Ramos (cell line): ENCODE measurements at regions not wholly inside any gene's neighbourhood (a gene's known extent, or its start where the extent isn't known, plus 50 kb on each side); places are given as distances from the start of the nearest gene placed in this dataset.

ENCODE experiments used
- in situ Hi-C: fragments of 300-500 bp; cut with MboI; formaldehyde crosslinking; loops from one replicate; pipeline ENCODE4 v1.14.3; 2022; ENCODE audit warnings: low sequenced_read_pairs; ENCODE audit not compliant: unreplicated experiment

DNA sequence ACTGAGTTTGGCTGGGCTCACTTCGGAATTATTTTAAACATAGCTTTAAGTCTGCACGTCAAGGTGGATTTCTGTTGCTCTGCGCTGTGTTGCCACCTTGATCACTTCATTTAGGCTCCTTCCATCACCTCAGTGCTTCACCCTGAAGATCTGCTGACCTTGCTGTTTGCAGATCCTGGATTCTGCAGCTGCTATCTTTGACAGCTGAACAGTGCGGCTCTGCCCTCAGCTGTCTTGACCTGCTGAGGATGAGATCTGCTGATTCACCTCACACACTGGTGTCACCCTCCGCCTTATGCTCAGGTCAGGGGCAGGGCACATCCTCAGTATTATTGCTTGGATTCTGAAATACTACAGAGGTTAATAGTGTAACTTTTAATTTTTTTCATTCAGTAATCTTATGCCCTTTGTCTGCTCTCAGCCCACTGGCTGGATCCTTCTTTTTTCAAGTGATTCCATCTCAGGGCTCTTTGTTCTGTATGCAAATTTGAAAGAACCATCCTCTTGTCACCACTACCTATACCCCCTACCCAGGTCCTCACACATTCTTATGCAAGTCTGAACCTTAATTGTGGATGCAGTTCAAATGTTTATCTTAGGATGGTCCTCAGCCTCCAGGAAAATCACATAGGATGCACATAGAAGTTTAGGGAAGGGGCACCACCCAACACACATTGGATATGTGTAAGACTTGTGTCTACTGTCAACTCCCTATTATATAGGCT, 364.0 kb downstream of the OLFM3 start:
- in situ Hi-C loops, result no loop called here

DNA sequence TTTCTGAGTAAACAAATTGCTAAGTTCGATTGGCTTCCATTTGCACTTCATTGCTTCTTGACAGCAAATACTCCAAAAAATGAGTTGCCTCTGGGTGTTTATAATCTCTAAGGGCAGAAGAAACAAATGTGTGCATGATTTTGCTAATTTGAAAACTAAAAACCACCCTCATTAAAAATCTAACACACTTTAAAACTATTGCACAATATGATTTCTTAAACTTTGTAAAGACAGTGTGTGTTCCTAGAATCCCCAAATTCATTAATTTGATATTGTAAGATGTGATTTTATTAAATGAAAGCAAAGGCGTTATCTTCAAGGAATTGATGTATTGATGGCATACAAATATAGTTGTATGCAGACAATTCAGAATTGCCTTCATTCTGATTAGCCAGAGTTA, 350.9 kb downstream of the OLFM3 start:
- in situ Hi-C loops, result no loop called here

DNA sequence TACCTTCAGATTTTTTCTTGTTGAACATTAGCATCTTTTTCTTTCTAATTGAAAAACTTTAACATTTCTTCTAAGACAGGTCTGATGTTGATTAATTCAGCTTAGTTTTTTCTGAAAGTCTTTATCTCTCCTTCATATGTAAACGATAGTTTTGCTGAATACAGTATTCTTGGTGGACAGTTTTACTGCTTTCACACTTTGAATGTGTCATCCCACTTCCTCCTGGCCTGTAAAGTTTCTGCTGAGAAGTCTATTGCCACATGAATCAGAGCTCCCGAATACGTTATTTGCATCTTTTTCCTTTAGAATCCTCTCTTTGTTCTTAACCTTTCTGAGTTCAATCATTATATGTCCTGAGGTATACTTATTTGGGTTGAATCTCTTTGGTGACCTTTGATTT, 344.2 kb downstream of the OLFM3 start:
- in situ Hi-C loops, result no loop called here

DNA sequence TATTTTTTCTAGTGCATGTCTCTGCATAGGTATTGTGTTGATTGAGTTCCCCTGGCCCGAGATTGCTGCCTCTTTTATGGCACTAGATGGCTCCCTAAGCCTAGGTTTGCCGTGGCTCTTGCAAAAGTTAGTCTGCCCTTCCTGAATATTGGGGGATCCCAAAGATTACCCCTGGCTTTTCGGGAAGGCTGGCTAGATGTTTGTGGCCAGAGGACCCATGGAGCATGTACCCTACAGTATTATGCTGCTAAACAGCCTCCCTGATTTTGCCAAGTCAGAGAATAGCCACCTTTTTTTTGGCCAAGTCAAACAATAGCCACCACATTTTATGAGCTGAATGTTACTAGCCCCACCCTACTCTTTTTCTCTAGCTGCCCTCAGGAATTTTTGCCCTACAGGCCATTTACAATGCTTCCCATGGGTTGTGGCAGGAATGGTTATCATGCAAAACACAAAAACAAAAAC, 343.2 kb downstream of the OLFM3 start:
- in situ Hi-C loops, result no loop called here

DNA sequence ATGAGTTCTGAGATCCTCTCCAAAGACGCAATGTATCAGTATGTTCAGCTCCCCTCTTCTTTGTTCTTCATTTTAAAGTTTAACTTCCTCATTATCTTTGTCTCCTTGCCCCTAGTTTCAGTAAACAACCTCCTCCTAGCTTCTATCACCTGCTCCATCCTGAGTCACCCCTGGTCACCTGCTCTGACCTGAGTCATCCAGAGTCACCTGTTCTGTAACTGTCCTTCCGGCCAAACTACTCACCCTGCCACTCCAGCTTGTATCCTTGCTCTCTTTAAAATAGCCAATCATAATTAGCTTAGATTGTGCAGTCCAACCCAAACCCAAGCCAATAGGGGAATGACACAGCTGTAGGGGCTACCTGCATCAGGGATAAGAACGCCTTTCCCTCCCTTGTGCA, 332.0 kb downstream of the OLFM3 start:
- in situ Hi-C loops, result no loop called here

DNA sequence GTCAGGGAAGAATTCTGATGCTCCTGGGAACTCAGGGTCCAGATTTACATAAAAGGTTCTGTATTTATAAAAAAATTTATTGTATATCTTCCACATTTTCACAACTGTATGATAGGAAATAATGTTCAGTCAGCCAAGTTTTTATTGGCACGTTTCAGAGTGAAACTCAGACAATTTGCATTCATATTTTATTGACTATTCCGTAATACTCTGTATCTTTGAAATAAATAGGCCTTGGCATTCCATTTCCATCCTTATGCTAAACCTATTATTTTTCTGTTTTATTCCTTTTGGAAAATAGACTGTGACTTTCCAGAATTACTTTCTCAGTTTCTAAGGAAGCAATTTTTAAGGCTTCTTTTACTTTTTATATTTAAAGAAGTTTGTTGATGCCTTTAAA, 329.0 kb downstream of the OLFM3 start:
- in situ Hi-C loops, result no loop called here

DNA sequence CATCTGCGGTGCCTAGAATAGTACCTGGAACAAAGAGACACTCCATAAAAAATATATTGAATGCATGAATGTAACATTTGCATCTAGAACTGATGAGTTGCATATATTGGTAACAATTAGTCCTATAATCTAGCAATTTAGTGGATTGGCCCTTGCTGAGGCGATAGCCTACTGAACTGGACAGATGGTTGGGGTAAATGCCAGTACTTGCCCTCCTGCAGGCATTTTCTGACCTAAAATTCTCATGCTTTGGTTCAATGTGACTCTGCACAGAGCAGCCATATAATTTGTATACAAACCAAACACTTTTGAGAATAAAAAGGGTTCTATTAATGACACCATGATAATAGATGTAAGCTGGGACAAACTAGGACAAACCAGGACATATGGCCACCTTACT, 313.6 kb downstream of the OLFM3 start:
- in situ Hi-C loops, result no loop called here

DNA sequence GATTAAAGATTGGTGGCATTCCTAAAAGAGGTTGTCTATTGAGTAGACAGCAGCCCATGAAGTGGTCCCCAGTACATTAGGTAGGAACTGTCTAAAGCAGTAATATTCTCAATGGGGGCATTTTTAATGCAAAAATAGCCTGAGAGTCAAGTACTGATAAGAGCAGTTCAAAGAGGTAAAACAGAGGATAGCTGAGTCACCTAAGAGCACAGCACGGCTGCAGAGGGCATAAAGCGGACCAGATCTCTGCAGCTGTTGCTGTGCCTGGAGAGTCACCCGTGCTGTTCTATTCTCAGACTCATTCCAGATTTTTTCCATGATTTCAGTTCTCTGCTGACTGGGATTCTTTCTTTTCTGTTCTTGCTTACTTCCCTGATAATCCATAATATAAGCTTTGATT, 313.2 kb downstream of the OLFM3 start:
- in situ Hi-C loops, result no loop called here

DNA sequence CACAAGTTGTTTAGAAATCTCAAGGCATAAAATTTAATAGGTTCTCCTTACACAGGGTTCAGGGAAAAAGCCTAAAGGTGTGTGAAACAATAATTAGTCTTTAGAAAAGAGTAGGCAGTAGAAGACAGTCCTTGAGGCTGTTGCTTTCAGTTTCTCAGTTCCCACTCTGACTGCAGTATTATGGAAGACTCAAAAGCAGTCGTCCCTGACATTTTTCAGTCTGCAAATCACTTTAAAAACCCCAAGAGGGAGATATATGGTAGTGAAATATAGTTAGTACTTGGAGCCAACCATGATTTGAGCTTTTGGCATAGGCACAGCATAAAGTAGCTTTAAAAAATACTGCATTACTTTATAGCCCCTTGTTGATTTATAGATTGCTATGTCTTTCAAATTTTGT, 299.7 kb downstream of the OLFM3 start:
- in situ Hi-C loops, result no loop called here

DNA sequence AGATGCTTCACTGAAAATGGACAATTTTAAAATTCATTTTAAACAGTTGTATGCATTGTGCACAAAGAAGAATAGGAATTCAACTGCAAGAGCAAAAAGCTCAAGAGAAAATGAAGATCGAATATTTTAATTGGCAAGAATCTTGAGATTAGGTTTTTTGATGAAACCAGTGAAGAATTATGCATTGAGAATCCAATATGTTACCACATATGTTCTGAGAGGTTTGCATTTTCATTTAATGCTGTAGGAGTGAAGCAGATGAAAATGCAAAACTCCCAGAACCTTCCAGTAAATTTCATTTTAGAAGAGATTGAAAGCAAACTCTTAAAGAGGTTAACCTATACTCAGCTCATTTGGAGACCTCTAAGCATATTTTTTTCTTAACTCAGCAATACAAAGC, 298.0 kb downstream of the OLFM3 start:
- in situ Hi-C loops, result no loop called here

DNA sequence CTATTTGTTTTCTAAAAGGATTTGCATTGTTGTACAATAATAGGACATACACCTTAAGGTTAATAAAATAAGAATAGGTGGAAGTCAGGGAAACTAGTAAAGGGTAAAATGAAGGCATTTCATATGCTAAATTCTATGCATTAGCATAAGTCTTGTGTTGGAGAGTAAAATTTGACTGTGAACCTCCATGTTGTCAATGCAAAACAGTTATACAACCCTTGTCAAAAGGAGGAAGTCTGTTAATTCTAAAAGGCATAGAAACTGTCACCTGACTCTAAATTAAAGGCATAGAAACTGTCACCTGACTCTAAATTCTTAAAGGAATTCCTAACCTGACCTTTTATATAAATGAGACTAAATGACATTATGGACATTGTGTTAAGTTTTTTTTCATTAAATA, 291.8 kb downstream of the OLFM3 start:
- in situ Hi-C loops, result no loop called here

DNA sequence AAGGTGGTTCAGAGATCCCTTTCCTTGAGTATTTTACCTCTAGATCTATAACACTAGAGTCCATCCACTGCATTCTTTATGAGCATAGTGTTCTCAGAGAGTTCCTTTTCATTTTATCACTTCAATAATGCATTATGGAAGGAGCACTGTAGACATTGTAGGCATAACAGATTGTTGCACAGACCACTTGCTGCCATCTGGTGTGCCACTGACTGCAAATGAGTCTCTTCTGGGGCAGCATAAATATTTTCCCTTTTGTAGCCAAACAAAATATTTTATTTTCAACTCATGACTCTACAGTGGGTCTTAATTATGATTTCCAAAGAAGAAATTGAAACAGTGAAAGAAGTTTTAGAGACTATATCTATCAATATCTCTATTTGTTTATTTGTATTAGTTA, 290.4 kb downstream of the OLFM3 start:
- in situ Hi-C loops, result no loop called here

DNA sequence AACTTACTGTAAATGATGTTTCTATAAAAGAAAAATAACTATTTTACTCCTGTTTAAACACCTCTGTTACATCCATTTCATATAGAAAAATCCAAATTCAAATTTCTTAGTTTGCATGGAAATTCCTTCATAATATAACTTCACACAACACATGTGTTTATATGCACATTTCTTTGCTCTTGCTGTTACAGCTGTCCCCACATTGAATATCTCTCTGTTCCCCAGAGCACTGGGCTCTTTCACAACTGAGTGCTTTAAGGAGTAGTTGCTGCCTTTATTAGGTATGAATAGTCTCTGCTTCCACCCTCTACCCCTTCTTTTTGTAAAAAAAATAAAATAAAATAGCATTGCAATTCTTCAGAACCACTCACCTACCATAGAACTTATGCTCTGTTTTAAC, 287.0 kb downstream of the OLFM3 start:
- in situ Hi-C loops, result no loop called here

DNA sequence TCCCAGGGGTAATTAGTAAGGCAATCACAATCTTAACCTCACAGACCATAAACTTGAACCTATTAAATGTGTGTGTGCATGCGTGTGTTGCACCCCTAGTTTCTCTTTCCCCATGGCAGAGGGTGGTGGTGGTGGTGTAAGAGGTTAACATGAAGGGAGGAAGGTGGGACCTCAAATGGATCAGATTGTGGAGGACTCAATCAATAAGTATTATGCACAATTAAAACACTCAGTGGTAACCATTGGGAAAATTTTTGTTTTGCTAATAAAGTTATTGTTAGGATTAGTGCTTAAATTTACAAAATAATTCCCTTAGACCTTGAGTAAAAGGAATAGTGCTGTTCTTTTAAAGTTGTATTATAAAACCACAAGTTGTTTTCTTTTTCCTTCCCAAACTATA, 283.0 kb downstream of the OLFM3 start:
- in situ Hi-C loops, result no loop called here

DNA sequence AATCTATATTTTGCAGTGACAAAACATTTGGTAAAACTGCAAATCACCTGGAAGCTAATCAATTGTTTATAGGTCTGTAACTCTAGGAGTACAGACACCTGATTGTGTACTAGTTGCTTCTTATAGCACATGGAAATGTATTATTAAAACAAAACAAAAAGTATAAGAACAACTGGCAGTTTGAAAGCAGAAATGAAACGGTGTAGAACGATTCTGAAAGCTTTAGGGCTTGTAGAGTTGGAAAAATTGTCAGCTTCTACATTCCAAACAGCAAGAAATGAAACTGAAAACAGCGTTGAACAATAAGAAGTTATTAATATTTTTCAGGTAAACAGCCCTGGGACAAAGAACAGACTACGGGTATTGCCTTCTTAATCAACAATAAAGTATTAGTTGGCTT, 273.3 kb downstream of the OLFM3 start:
- in situ Hi-C loops, result no loop called here

DNA sequence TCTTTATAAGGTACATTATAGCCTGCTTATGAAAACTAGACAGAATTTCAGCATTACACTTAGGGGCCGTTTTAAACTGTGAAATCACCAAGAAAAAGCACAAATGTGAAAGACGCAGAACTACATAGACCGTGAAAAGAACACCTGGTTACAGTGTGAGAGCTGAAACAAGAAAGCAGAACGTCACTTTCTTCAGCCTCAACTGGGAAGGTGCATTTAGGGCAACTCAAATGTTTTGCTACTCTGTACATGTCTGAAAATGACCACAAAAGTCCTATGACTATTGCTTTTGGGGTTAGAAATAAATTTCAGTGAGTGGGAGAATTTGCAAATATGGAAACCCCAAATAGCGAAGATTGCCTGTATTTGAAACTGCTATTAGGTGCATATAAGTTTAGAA, 268.7 kb downstream of the OLFM3 start:
- in situ Hi-C loops, result no loop called here

DNA sequence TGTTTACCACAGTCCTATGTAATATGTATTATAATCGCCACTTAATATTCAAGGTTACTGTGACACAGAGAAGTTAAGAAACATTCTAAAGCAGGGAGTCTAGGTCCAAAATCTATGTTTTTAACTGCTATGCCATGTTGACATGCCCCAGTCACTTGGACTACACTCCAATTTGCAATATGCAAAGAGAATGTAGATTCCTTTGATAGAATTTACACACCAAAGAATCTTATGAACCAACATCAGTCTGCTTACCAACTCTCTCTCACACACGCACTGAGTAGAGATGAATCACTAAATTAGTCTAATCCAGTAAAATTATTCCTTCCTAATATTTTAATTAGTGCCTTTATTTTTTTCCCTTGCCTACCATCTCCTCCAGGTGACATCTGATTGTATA, 266.2 kb downstream of the OLFM3 start:
- in situ Hi-C loops, result no loop called here

DNA sequence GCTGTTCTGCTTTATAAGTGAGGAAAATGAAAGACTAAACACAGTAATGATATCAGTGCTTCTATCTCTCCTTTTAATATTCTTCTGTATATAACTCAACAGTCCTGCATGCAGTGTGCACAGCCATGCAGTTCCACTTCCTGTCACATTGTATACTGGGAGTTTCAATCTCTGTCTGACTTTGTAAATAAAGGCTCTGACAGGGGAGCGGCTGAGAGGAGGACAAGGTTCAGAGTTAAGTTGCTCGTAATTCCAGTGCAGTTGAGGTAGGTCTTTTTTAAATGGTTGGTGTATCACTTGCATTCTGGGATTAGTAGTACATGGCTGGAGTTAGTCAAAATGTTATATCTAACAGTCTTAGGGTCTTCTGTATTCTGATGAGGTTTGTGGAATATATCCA, 264.5 kb downstream of the OLFM3 start:
- in situ Hi-C loops, result no loop called here

DNA sequence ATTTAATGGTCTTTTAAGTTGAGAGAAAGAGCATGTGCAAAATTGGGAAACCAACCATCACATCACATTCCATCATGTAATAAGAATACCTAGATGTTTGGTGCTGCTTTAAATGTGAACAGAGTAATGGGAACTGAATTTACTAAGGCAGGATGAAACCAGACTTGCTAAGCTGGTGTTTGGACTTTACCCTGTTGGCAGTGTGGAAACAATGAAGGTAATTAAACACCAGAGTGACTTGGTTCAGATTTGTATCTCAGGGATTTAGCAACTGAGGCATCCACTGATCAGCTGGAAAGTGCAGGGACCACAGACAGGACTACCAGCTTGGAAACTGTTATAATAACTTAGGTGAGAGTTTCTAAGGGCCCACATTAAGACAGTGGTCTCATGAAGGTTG, 263.4 kb downstream of the OLFM3 start:
- in situ Hi-C loops, result no loop called here

DNA sequence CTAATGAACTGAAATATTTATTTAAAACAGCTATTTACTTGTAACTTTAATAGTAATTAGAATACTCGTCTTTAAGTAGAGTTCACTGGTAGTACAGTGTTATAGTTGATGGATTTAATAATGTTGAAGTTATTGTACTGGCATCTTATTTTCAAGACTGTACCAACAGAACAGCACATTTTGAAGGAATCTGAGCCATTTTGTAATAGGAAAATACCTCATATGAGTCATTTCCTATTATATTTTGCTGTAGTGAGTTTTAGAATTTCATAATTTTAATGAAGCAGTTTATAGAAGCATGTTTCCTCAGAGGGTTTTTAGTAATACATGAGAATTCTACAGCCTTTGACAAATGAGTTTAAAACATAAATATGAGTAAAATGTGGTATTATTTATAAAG, 258.3 kb downstream of the OLFM3 start:
- in situ Hi-C loops, result no loop called here

DNA sequence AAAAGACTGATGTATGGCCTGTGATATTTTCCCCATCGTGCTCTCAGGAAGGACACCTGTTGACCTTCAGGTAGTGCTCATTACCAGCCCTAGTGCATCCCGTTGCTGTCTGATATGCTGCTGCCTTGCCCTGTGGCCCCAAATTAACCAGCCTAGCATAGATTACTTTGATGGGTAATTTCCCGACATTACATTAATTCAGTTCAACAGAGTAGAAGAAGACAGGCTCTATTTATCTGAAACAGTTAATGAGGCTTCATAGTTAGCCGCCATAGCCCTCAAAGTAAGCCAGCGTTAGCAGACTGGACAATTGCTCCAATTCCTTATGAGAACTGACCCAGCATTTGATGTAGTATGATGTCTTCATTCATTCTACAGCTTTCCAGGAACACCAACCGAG, 257.6 kb downstream of the OLFM3 start:
- in situ Hi-C loops, result no loop called here

DNA sequence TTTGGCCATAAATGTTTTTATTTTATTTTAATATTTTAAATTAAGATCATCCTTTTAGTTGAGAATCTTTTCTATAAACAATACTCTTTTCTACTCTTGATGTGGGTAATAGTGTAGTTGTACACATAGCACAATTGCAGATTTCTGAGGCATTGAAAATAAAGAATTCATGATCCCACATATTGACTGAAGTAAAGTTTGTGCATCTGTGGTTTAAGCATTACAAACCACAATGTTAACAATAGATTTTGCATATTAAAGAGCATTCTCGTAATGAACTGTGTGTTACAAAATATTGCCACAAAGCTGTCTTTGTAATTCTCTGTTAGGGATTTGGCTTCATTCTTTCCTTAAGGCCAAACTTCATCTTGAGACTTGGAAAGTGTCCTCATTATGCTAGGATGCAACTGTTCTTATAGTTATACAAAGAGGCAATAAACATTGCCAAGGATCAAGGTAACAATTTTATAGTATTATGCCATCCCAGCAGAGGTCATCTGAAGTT, 256.8 kb downstream of the OLFM3 start:
- in situ Hi-C loops, result no loop called here
